ENCODE measurements at regions not wholly inside any gene's neighbourhood (a gene's known extent, or its start where the extent isn't known, plus 50 kb on each side); places are given as distances from the start of the nearest gene placed in this dataset.

DNA sequence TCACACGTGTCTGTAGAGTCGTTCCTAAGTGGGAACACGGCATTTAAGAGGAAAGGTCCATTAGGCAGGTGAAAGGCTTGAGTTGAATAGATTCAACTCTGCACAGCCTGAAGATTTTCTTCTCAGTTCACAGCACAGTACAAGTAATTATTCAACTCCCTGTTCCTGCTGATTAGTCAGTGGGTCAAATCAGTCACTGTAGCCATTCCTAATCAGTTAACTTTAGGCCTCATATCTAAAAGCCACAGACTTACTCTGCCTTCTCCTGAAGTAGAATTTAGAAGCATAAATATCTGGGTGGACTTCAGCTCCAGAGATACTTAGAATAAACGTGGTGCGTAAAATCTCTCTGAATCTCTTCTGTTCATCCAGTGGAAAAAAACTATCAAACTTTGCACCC is 872.4 kb downstream of the C6orf118 start:
- no peaks in the 10 kb centered on the region for H3K9me2 ChIP-seq (ENCODE audit: insufficient read depth)
- H3F3A ChIP-seq (ENCODE audit: insufficient read depth) = no peaks in the 10 kb centered on the region
- in situ Hi-C loops (cut with MboI) = no loop called here
- no peak overlapping the region for H3K4me3 ChIP-seq
- no peak for DNase-seq
- H3K27me3 ChIP-seq (replicated peaks; ENCODE audit: insufficient read depth) = no peaks in the 10 kb centered on the region
- no peak for TF ChIP-seq EZH2phosphoT487 (IDR thresholded peaks at IDR 0.05; ENCODE audit: insufficient read depth, low read depth)
- no peak for TF ChIP-seq EZH2 (IDR thresholded peaks at IDR 0.05; ENCODE audit: insufficient read depth, poor library complexity, severe bottlenecking)
- no peaks in the 10 kb centered on the region for H3K36me3 ChIP-seq (ENCODE audit: low read depth)
- H3K4me2 ChIP-seq (ENCODE audit: unreplicated experiment) = no peak overlapping the region
- H3K9ac ChIP-seq = no peak overlapping the region
- no peaks in the 10 kb centered on the region for H3K4me1 ChIP-seq (ENCODE audit: insufficient read depth)
- H3K9me3 ChIP-seq (ENCODE audit: low read depth) = no peaks in the 10 kb centered on the region
- H4K20me1 ChIP-seq (ENCODE audit: insufficient read depth) = no peaks in the 10 kb centered on the region
- no peaks in the 10 kb centered on the region for H3K79me2 ChIP-seq (ENCODE audit: insufficient read depth)
- no peak overlapping the region for H2AFZ ChIP-seq
- no peak overlapping the region for H3K27ac ChIP-seq
- WGBS, 2 experiments (ENCODE audit: low coverage in 1 of 2, low lambda C conversion rate in 2 of 2, missing lambda C conversion rate in 2 of 2) = 40 to 41% methylated on average over 5 of the region's 5 CpGs

DNA sequence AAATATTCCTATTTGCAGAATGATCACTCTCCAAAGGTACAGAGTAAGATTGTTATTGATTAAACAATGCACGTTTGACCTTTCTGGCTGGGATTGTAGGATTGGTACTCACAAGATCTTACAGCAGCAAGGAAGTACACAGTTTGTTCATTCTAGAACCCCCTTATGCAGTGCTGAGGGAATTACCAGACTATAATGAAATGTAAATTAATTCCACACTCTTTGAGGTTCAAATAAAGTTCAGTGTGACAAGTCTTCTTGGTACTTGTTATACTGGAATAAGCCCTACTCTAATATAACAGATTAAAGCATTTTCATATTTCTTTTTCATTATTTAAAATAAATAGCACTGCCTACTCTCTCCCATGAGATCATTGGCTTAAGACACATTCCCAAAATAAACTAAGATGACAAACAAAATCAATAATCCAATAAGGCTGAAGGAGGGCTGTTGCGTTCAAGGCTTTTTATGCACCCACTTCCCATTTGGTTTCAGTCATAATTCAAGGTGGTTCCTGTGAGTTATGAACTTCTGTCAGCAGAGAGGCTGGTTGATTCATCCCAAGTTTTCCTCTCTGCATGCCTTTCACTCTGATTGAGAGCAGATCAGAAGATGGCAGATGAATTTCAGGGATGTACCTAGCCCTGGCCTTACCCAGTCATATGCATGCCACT is 881.5 kb downstream of the C6orf118 start:
- H3K9me2 ChIP-seq (ENCODE audit: insufficient read depth) = no peaks in the 10 kb centered on the region
- H3F3A ChIP-seq (ENCODE audit: insufficient read depth) = no peaks in the 10 kb centered on the region
- no peak overlapping the region for H2AFZ ChIP-seq
- in situ Hi-C loops (cut with MboI) = no loop called here
- H3K27me3 ChIP-seq (replicated peaks; ENCODE audit: insufficient read depth) = no peaks in the 10 kb centered on the region
- H3K4me2 ChIP-seq (ENCODE audit: unreplicated experiment) = no peak overlapping the region
- no peak overlapping the region for H3K4me3 ChIP-seq
- H3K9ac ChIP-seq = no peak overlapping the region
- H3K4me1 ChIP-seq (ENCODE audit: insufficient read depth) = no peaks in the 10 kb centered on the region
- H3K27ac ChIP-seq = no peak overlapping the region
- H4K20me1 ChIP-seq (ENCODE audit: insufficient read depth) = no peaks in the 10 kb centered on the region
- H3K36me3 ChIP-seq (ENCODE audit: low read depth) = no peaks in the 10 kb centered on the region
- WGBS, 2 experiments (ENCODE audit: low coverage in 1 of 2, low lambda C conversion rate in 2 of 2, missing lambda C conversion rate in 2 of 2) = 4 to 8% methylated on average over 2 of the region's 2 CpGs
- no peak for DNase-seq
- H3K79me2 ChIP-seq (ENCODE audit: insufficient read depth) = no peaks in the 10 kb centered on the region
- H3K9me3 ChIP-seq (ENCODE audit: low read depth) = no peaks in the 10 kb centered on the region
- no peak for TF ChIP-seq EZH2phosphoT487 (IDR thresholded peaks at IDR 0.05; ENCODE audit: insufficient read depth, low read depth)
- TF ChIP-seq EZH2 (IDR thresholded peaks at IDR 0.05; ENCODE audit: insufficient read depth, poor library complexity, severe bottlenecking) = no peak

GRCh38 chr6:164424489-164424888 is 884.9 kb downstream of the C6orf118 start:
- H3K9ac ChIP-seq = no peak overlapping the region
- H3K27ac ChIP-seq = no peak overlapping the region
- no peak overlapping the region for H2AFZ ChIP-seq
- no peak for TF ChIP-seq EZH2 (IDR thresholded peaks at IDR 0.05; ENCODE audit: insufficient read depth, poor library complexity, severe bottlenecking)
- no peaks in the 10 kb centered on the region for H3K36me3 ChIP-seq (ENCODE audit: low read depth)
- H3K9me3 ChIP-seq (ENCODE audit: low read depth) = no peaks in the 10 kb centered on the region
- no peaks in the 10 kb centered on the region for H4K20me1 ChIP-seq (ENCODE audit: insufficient read depth)
- H3K4me2 ChIP-seq (ENCODE audit: unreplicated experiment) = no peak overlapping the region
- H3K9me2 ChIP-seq (ENCODE audit: insufficient read depth) = no peaks in the 10 kb centered on the region
- no peaks in the 10 kb centered on the region for H3K4me1 ChIP-seq (ENCODE audit: insufficient read depth)
- H3K27me3 ChIP-seq (replicated peaks; ENCODE audit: insufficient read depth) = no peaks in the 10 kb centered on the region
- in situ Hi-C loops (cut with MboI) = no loop called here
- no peak for DNase-seq
- no peak overlapping the region for H3K4me3 ChIP-seq
- no peaks in the 10 kb centered on the region for H3K79me2 ChIP-seq (ENCODE audit: insufficient read depth)
- 21 to 23% methylated on average over 2 of the region's 2 CpGs for WGBS, 2 experiments (ENCODE audit: low coverage in 1 of 2, low lambda C conversion rate in 2 of 2, missing lambda C conversion rate in 2 of 2)
- no peaks in the 10 kb centered on the region for H3F3A ChIP-seq (ENCODE audit: insufficient read depth)

- no peaks in the 10 kb centered on the region for H3K79me2 ChIP-seq (ENCODE audit: insufficient read depth)
- H3K9ac ChIP-seq = no peak overlapping the region
- H3K9me3 ChIP-seq (ENCODE audit: low read depth) = no peaks in the 10 kb centered on the region
- no peaks in the 10 kb centered on the region for H3K27me3 ChIP-seq (replicated peaks; ENCODE audit: insufficient read depth)
- H3K36me3 ChIP-seq (ENCODE audit: low read depth) = no peaks in the 10 kb centered on the region
- H3K9me2 ChIP-seq (ENCODE audit: insufficient read depth) = no peaks in the 10 kb centered on the region
- 9 to 13% methylated on average over 4 of the region's 4 CpGs for WGBS, 2 experiments (ENCODE audit: low coverage in 1 of 2, low lambda C conversion rate in 2 of 2, missing lambda C conversion rate in 2 of 2)
- DNase-seq = peak; percentile 6
- H3K4me3 ChIP-seq = no peak overlapping the region
- H2AFZ ChIP-seq = no peak overlapping the region
- no peaks in the 10 kb centered on the region for H3K4me1 ChIP-seq (ENCODE audit: insufficient read depth)
- TF ChIP-seq EZH2 (IDR thresholded peaks at IDR 0.05; ENCODE audit: insufficient read depth, poor library complexity, severe bottlenecking) (no peak), EZH2phosphoT487 (IDR thresholded peaks at IDR 0.05; ENCODE audit: insufficient read depth, low read depth) (no peak)
- no peaks in the 10 kb centered on the region for H3F3A ChIP-seq (ENCODE audit: insufficient read depth)
- in situ Hi-C loops (cut with MboI) = no loop called here
- no peaks in the 10 kb centered on the region for H4K20me1 ChIP-seq (ENCODE audit: insufficient read depth)
- H3K27ac ChIP-seq = no peak overlapping the region
- no peak overlapping the region for H3K4me2 ChIP-seq (ENCODE audit: unreplicated experiment)
Measured at GRCh38 chr6:164419099-164419498, 890.3 kb downstream of the C6orf118 start.

DNA sequence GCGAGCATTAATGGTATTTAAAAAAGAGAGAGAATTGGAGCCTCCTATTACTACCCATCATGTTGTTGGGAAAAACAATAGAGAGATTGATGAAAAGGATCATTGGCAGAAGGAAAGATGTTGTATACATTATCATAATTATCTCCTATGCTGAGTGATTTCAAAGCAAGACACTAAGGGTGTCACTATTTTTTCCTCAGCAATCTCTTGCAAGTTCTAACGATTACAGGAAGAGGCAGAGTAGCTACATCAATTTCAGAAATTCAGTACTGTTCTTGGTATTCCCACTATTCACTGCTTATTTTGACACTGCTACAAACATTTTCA is 891.2 kb downstream of the C6orf118 start:
- Histone ChIP-seq H3K27me3 (replicated peaks; ENCODE audit: insufficient read depth) (no peaks in the 10 kb centered on the region), H3K9ac (no peak overlapping the region), H3K4me2 (ENCODE audit: unreplicated experiment) (no peak overlapping the region), H3K36me3 (ENCODE audit: low read depth) (no peaks in the 10 kb centered on the region), H2AFZ (no peak overlapping the region), H3F3A (ENCODE audit: insufficient read depth) (no peaks in the 10 kb centered on the region), H4K20me1 (ENCODE audit: insufficient read depth) (no peaks in the 10 kb centered on the region), H3K9me2 (ENCODE audit: insufficient read depth) (no peaks in the 10 kb centered on the region), H3K4me1 (ENCODE audit: insufficient read depth) (no peaks in the 10 kb centered on the region), H3K9me3 (ENCODE audit: low read depth) (no peaks in the 10 kb centered on the region), H3K4me3 (no peak overlapping the region), H3K27ac (no peak overlapping the region), H3K79me2 (ENCODE audit: insufficient read depth) (no peaks in the 10 kb centered on the region)
- WGBS, 2 experiments (ENCODE audit: low coverage in 1 of 2, low lambda C conversion rate in 2 of 2, missing lambda C conversion rate in 2 of 2) = 32 to 45% methylated on average over 2 of the region's 2 CpGs
- DNase-seq = no peak
- in situ Hi-C loops (cut with MboI) = no loop called here
- TF ChIP-seq EZH2 (IDR thresholded peaks at IDR 0.05; ENCODE audit: insufficient read depth, poor library complexity, severe bottlenecking) = no peak
- no peak for TF ChIP-seq EZH2phosphoT487 (IDR thresholded peaks at IDR 0.05; ENCODE audit: insufficient read depth, low read depth)
